SIG-M5 treated with dmso at 0.1 percent for 504 hours (cell line): ENCODE measurements at regions not wholly inside any gene's neighbourhood (a gene's known extent, or its start where the extent isn't known, plus 50 kb on each side); places are given as distances from the start of the nearest gene placed in this dataset.

Experiments
- DNase-seq: peaks from one replicate; lab custom pipeline; 2025; ENCODE audit not compliant: unreplicated experiment; lab: John Stamatoyannopoulos, UW

DNA sequence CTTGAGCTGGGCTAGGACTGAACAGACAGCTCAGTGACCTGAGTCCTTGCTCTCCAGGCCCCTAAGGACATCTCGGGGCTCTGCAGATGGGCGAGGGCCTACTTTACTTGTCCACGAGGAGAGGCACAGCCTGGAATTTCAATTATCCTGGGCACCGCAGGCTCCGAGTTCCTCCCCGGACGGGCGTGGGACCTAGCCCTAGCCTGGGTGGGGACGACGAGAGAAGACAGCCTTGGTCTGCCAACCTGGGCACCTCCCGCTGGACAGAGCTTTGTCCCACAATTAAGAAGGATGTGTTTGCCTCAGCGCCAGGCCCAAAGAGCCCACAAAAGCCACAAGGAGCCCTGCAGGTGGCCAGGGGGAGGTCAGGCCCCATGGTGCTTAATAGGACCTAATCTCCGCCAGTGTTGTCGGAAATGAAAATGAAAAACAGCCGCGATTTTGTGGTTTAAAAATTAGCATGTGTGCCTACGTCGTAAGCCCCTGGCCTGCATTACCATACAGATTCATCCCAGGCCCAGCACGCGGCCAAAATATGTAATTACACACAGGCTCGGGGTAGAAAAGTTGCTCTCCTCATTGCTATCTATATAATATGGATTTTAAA lies 51.4 kb upstream of the LHX1 start:
- no peak for DNase-seq
